Central memory CD4-positive, alpha-beta T cell (primary cell): ENCODE measurements at regions not wholly inside any gene's neighbourhood (a gene's known extent, or its start where the extent isn't known, plus 50 kb on each side); places are given as distances from the start of the nearest gene placed in this dataset.
"Not testable (repeated sequence)": the region's sequence is repeated elsewhere in the genome, so short reads cannot be mapped to it uniquely, and the experiment has no call there.

ENCODE experiments used
- DNase-seq: peaks from one replicate; pipeline ENCODE4 v3.0.0; 2022

DNA sequence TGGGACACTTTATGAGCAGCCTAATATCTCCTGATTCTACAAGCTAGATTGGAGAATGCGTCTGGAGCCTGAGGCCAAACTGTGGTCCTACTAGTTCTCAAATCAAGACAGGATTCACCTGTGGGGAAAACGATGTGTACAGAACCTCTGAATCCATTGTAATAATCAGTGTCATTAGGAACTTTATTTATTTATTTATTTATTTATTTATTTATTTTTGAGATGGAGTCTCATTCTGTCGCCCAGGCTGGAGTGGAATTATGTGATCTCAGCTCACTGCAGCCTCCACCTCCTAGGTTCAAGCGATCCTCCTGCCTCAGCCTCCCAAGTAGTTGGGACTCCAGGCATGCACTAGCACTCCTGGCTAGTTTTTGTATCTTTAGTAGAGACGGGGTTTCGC lies 52.6 kb upstream of the KIF26B start:
- DNase-seq: not testable (repeated sequence)

DNA sequence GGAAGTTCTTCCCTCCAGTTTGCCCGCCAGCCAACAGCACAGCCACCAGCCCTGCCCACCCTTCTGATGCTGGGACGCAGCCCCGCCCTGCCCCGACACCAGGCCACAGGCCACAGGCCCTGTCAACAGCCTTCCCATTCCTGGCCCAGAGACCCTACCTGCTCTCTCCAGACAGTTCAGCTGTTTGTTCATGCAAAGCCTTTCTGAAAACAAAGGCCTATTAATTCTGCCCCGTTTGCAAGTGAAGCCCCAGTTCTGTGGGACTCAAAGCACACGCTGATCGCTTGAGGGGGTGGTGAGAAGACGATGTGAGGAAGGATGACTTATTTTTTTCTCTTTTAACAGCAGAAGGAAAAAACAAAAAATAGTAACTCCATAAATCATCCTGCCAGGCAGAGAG lies 55.4 kb upstream of the KIF26B start:
- no peak for DNase-seq

DNA sequence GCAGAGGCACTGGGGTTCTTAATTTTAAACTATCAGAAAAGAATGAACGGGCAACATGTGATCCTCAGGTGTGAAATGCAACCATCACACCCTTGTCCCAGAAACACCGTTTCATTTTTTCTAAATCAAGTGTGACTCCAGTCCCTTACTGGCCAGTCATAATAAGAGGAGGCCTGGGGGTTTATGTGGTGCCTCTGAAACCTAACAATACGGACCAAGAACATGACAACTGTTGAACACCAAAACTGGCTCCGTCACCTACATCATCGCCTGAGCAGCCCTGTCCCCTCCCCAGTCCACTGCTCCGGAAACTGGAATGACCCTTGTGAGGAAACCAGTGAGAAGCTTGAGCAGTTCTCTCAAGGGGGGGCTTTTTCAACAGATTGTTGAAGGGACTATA lies 55.9 kb upstream of the KIF26B start:
- no peak for DNase-seq

DNA sequence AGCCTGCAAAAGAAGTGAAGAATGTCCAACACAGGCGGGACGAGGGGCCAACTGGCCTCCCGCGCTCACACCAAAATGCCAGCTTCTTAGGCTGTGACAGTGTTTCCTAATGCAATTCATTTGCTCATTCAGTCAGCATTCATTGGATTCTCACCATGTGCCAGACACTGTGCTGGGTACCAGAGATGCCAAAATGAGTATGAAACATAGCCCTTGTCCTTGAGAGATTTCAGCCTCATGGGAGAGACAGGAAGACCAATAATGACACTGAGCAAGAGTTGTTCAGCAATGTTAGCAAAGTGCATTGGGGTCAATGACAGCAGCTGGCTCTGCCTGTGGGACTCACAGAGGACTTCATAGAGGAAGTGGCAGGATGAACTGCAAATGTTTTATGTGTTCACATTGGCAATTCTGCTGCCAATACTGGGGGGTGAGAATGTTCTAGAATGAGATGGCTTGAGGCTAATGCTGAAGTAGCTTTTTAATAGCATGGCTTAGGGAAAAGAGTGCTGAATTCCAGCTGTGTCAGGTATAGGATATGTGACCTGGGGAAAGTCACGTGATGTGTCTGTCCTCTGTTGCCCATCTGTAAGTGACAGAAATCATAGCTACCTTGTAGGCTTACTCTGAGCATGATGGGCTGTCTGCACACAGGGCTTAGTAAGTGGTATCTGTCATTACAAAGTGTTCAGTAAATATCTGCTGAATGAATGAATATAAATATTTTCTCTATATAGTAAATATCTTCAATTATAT lies 58.3 kb upstream of the KIF26B start:
- no peak for DNase-seq

DNA sequence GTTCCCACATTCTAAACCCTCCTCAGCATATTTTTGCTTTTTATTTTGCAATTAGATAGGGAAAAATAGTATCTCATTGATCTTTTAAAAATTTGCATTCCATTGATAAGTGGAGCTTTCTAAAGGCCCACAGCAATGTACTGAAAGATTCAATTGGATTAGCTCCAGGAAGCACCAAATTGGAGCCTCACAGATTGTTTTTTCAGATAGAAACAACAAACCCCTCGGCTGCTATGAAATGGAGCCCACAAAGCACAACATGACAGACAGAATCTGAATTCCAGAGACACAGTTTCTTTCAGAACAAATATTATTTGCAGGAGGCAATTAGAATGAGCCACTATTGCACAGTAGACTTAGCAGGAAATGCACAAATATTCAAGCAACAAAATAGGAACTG lies 58.9 kb upstream of the KIF26B start:
- no peak for DNase-seq

DNA sequence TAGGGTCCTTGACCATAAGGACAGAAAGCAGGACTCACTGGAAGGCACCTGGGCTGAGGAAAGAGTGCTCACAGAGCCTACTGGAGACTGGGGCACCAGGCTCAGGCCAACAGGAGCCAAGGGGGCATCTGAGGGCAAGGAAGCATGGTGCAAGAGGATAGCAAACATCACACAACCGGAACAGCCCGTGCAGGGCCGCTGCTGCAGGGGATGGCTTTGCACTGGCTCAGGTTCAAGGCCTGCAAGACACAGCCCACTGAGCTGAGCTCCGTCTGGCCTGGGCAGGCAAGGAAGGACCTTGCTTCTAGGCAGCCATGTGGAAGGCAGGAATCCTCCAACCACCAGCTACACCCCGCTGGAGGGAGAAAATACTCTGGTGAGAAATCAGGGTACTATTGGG lies 59.8 kb upstream of the KIF26B start:
- no peak for DNase-seq

DNA sequence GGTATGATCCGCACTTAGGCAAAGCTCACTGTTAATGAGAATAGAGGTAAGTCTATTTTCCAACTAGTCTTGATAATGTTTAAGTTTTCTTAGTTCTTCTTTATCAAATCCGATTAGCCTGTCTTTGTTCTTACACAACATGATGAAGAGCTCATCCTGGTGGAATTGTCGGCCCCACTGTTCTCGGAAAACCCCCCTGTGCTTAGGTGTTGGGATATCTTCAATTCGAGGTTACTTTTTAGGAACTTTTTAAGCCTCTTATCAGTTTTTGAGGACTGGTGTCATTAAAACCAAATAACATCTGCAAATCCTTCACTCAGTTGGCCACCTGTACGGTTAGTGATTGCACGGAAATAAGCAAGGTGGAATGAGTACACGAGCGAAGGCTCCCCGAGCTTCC lies 60.7 kb upstream of the KIF26B start:
- DNase-seq: no peak

DNA sequence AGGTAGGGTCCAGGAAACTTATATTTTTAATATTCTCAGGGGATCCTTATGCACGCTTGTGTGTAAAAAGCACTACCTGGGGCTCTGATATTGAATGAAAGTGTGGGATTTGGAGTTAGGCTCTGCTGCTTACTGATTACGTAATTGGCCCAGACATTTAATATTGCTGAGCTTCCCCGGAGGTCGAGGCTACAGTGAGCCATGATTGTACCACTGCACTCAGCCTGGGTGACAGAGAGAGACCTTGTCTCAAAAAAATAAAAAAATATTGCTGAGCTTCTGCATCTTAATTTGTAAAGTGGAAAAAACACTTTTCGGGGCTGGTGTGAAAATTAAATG lies 62.2 kb upstream of the KIF26B start:
- no peak for DNase-seq

DNA sequence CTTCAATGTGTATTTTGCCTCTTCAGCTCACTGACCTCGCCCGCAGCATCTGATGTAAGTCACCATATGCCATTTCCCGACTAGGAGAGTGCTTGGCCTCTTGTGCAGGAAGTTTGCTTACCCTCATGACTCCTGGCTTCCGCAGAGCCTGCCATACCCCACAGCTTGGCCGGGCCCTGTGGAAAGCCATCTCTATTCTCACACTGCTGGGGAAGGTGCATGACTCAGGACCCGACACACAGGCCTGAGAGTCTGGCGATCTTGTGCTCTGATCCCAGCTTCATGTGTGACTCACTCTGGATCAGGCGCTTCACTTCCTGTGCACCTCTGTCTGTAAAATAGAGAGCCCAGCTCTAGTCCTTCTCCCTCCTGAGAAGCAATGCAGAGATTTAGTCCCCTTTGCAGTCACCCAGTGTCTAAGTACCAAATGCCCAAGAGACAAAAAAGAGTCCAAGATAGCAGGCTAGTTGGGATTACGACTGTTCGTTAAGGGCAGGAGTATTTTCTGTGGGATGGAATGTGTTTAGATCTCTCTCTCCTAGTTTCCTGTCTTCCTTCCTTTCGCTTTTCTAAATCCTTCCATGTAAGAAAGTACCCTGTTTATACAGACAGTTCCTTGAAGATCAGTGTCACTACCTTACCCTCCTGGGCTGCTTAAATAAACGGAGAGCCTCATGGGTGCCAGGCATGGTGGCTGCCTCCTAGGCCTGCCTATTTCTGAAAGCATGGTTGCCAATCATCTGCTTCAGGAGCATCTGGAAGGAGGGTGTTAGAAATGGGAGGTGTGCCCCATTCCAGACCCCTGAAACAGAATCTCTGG lies 62.8 kb upstream of the KIF26B start:
- no peak for DNase-seq

DNA sequence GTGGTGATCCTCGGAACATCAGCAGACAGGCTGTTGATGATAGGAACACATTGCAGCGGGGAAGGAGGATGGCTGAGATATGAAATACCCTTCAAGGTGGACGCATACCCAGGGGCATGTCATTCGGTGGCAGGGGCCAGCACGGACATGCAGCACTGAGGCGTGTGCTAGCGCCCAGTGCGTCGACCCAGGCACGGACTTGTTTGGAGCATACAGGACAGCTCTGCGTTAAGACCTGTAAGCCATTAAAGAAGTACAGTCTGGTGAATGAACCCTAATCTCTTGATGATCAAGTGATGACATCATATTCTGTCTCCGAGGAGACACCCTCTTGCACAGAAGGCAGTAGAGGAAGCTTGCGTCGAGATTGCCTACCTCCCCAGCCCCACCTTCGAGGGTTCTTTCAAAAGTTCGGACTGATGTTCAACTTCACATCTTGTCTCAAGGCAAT lies 63.6 kb upstream of the KIF26B start:
- DNase-seq: no peak

DNA sequence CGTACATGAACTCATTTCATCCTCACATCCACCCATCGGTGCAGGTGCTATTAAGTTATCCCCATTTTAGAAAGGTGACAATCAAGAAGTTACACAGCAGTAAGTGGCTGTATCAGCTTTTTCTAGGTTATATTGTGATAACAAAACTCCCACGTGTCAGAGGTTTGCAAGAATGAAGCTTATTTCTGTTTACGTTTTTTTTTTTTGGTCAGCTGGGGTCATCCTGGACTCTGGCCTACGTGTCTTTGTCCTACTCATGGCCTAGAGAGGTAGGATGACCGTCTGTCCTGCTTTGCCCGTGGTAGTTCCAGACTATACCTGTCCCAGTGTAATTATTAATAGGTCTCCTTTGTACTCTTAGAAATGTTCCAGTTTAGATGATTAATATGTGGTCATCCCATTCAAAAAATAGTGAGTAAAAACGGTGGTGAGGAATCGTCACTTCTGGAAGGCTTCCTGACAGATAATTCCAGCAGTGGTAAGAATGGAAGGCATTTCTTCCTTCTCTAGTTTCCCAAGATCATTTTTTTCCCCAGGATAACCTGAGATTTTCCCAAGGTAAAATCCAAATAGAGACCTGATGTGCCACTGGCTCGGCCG lies 64.2 kb upstream of the KIF26B start:
- no peak for DNase-seq

DNA sequence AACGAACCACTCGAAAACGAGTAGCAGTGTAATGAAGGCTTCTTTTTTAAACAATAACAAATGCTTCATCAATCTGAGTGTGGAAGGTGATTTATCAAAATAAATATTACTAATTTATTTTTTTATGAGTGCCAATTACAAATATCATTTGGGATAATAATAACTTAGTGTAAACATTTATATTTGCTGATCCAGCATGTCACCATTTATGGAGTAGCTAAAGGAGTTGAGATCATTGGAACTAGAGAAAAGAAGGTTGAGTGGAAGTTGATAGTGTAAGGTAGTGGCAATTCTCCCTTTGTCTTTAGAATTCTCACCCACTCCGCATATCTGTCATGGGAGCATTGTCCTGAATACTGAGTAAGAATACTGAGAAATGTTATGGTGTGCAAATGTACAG lies 67.1 kb upstream of the KIF26B start:
- no peak for DNase-seq

DNA sequence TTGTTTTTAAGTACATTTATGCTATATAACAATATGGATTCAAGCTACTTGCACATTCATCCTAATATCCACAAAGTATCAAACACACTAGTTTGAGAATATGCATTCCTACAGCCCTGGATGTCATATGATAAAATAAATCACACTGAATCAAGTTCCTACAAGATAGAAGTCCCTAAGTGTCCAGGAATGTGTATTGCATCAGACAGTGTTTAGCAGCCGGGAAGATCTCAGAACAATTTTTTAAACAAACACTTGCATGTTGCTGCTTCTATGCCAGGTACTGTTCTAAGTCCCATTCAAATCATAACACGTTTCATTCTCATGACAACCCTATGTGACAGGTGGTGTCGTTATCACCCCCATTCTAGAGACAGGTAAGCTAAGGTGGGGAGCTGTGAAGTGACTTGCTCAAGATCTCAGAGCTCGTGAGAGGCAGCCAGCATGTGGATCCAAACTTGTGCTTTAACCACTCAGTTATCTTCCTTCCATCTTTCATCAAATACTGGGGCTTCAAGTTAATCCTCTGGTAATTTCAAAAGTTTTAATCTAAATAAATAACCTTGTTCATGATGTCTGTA lies 68.3 kb upstream of the KIF26B start:
- DNase-seq: no peak

DNA sequence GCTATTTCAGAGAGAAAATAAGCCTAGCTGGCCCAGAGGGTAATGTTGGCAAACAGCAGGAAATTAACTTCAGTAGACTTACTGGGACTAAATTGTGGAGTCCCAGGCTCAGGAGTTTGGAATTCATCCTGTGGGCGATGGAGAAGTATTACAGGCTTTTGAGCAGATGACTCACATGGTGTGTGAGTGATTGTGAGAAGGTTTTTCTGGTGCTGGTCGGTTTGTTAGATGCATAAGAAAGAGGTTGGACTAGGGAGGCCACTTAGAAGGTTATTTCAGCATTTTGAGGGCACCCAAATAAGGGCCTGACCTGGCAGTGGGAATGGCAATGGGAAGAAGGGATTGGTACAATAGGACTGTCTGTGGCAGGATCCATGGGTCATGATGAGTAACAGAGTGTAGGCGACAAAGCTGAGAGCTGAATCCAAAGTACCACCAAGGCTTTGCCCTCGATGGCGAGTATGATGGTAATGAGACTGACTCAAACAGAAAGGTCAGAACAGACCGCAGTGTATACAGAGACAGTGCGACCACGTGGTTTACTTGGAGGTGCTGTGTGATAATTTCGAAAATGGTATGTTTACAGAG lies 69.2 kb upstream of the KIF26B start:
- no peak for DNase-seq

DNA sequence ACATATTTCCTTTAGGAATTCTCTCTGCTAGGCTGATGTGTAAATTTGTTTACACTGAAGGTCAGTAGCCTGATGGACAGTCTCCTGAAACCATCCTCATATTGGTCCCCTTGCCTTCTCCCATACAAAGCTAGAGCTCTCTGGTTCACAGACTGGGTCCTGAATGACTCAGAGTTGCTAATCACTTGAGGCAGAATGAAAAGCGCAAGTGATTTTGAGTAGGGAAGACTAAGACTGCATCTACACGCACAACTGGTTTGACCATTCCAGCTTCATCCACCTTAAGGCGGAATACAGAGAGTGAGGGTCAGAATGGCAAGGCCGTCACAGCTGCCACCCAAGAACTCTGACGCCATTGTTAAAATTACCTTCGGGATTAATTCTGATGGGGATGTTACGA lies 70.2 kb upstream of the KIF26B start:
- DNase-seq: no peak

DNA sequence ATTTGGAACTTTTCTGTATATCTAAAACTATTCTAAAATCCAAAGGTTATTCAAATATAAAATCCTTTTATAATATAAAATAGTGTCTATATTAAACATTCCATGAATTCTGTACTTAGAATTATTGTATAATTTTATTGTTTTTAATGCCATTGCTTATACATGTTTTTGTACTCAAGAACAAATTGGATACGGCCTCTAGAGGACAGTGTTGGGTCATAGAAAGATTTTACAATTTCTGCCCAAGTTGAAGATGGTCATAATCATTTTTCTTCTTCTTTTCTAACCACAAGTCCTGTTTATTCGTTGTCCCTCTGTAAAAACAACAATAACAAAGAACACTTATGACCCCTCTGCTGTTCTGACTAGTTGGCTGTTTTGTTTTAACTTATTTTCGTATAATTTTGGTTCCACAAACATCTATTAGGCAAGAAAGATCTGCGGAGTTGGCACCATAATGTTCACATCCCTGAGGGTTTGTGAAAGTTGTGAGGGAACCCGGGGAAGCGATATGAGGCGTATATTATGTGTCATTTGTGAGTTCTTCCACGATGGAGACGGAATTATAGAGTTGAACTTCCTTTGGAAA lies 75.7 kb upstream of the KIF26B start:
- no peak for DNase-seq

DNA sequence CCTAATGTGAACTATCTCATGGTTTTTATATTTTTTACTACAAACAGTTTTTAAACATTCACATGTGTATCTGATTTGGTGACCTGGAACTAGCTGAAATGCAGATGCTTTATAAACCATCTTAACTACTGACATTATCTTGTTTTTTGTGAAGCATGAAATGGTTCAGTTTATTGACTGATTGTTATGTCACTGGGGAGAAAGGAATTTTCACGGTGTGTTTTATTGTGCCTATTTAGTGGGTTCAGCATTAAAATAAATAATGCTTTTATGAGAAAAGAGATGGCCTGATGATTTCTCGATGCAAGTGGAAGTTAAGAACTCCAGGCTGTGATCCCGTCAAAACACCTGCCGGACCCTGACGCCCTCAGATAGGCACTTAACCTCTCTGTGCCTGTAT lies 79.9 kb upstream of the KIF26B start:
- no peak for DNase-seq

DNA sequence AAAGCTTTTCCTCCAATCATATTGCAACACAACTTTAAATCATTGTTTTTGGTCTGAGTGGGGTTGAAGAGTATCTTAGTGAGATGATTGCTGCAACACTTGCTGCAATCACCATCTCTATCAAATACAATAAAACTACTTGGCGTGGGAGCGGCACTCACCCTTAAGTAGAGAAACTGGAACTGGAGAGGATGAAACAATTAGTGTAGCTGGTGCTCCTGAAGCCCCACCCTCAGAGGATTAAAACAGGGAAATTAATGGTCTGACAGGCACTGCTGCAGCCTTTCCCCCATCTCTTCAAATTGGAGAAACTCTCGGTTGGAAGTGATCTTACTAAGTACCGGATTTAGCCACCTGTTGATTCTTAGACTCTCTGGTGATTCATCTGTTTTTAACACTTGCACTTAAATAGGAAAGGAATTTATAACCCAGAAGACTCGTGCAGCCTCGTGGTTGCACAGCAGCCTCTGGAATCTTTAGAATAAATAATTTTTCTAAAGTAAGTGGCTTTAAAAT lies 80.5 kb upstream of the KIF26B start:
- no peak for DNase-seq

DNA sequence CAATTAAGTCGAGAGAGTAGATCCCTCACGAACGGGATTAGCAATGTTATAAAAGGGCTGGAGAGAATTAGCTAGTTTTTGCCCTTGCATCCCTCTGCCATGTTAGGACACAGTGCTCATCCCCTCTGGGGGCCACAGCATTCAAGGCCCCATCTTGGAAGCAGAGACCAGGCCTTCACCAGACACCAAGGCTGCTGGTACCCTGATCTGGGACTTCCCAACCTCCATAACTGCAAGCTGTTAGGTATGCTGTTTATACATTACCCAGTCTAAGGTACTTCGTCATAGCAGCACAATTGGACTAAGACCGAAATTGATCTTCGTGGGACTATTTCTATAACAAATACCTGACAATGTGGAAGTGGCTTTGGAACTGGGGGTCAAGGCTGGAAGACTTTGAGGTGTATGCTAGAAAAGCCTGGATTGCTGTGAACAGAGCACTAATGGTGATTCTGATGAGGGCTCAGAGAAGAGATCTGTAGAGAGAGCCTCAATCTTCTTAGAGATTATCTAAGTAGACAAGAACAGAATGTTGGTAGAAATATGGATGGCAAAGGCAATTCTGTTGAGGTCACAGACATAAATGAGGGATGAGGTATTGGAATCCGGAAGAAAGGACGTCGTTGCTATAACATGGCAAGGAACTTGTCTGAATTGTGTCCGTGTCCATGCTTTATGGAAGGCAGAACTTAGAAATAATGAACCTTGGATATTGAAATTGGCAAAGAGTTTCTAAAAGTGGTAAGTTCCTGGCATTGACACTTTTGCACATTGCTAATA lies 83.8 kb upstream of the KIF26B start:
- no peak for DNase-seq

DNA sequence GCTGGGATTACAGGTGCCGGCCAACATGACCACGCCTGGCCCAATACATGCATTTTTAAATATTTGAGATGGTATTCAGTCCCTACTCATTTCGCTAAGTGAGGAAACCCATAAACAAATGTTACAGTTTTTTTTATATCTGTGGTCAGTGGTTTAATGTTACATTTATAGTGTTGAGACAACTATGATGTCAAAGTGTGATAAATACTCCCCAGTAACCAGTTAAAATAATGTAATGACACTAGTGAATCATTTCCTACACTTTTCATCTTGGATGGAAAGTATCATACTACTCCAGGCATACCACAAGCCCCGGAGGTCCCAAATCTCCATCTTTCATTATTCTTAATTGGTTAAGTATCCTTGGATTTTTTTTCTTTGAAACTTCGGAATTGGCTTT lies 87.5 kb upstream of the KIF26B start:
- DNase-seq: no peak

DNA sequence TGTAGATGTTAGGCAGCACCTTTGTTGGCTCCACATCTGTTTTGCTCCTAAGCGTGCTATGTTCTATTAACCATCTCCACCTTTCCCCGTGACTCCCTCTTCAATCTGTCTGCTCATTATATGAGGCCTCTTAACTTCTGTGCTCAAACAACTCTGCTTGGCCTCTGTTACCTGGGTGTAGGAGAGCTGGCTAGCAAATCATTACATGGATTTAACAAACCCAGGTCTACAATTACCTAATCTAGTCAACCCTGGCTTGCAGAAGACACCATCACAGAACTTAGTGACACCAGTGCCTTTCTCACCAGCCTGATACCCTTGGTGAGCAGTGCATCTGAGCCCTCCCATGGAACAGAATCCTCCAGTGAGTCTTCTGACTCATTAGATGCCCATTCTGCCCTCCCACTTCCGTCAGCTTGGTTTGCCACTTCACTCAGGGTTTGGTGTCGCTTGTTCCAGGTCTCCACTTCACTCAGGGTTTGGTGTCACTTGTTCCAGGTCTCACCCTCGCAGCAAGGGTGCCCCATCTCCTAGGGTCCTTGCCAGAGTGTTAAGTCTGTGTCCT lies 92.0 kb upstream of the KIF26B start:
- DNase-seq: no peak

DNA sequence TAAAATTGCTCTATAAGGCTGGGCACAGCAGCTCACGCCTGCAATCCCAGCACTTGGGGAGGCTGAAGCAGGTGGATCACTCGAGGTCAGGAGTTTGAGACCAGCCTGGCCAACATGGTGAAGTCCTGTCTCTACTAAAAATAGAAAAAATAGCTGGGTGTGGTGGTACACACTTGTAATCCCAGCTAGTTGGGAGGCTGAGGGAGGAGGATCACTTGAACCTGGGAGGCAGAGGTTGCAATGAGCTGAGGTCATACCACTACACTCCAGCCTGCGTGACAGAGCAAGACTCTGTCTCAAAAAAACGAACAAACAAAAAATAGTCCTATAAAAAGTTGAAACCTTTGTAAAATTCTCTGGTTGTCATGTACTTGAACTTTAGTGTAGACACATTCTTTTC lies 93.0 kb upstream of the KIF26B start:
- not testable (repeated sequence) for DNase-seq
